Brain pericyte (primary cell): ENCODE measurements at regions not wholly inside any gene's neighbourhood (a gene's known extent, or its start where the extent isn't known, plus 50 kb on each side); places are given as distances from the start of the nearest gene placed in this dataset.

Experiments
- DNase-seq: peaks from one replicate; pipeline ENCODE4 v3.0.0-alpha.2; 2012; ENCODE audit warnings: low read depth, low spot score

GRCh38 chr2:727071-727470 is 49.9 kb upstream of the TMEM18 start:
- no peak for DNase-seq
